DND-41 (cell line): ENCODE measurements at regions not wholly inside any gene's neighbourhood (a gene's known extent, or its start where the extent isn't known, plus 50 kb on each side); places are given as distances from the start of the nearest gene placed in this dataset.
"Not testable (repeated sequence)": the region's sequence is repeated elsewhere in the genome, so short reads cannot be mapped to it uniquely, and the experiment has no call there.

Experiments used
- EZH2 ChIP-seq: IDR thresholded peaks from 3 replicates; pipeline ENCODE4 v1.6.1; 2012; ENCODE audit warnings: borderline replicate concordance, low read depth, mild to moderate bottlenecking, moderate library complexity, low read length, inconsistent platforms; ENCODE audit not compliant: severe bottlenecking
- TF ChIP-seq, protein P1 (sequence below): IDR thresholded peaks from 2 replicates; pipeline ENCODE4 v1.5.1; 2012; ENCODE audit warnings: borderline replicate concordance, low read length, moderate library complexity, mild to moderate bottlenecking; ENCODE audit not compliant: poor library complexity, severe bottlenecking; ENCODE audit errors: extremely low read depth

GRCh38 chr7:32688092-32688491 lies 192.8 kb downstream of the AVL9 start:
- TF ChIP-seq EZH2, result not testable (repeated sequence)
- TF ChIP-seq, protein P1, sequence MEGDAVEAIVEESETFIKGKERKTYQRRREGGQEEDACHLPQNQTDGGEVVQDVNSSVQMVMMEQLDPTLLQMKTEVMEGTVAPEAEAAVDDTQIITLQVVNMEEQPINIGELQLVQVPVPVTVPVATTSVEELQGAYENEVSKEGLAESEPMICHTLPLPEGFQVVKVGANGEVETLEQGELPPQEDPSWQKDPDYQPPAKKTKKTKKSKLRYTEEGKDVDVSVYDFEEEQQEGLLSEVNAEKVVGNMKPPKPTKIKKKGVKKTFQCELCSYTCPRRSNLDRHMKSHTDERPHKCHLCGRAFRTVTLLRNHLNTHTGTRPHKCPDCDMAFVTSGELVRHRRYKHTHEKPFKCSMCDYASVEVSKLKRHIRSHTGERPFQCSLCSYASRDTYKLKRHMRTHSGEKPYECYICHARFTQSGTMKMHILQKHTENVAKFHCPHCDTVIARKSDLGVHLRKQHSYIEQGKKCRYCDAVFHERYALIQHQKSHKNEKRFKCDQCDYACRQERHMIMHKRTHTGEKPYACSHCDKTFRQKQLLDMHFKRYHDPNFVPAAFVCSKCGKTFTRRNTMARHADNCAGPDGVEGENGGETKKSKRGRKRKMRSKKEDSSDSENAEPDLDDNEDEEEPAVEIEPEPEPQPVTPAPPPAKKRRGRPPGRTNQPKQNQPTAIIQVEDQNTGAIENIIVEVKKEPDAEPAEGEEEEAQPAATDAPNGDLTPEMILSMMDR, result not testable (repeated sequence)
